GM12872 (cell line): ENCODE measurements at regions not wholly inside any gene's neighbourhood (a gene's known extent, or its start where the extent isn't known, plus 50 kb on each side); places are given as distances from the start of the nearest gene placed in this dataset.
A peak's percentile ranks its signal among the peaks of the same experiment; 100 is the strongest.

Source experiments
- TF ChIP-seq, protein P1 (sequence below): IDR thresholded peaks from 3 replicates; pipeline ENCODE4 v1.5.1; 2011; ENCODE audit warnings: low read depth, mild to moderate bottlenecking, low read length, moderate library complexity; ENCODE audit not compliant: insufficient read depth

DNA sequence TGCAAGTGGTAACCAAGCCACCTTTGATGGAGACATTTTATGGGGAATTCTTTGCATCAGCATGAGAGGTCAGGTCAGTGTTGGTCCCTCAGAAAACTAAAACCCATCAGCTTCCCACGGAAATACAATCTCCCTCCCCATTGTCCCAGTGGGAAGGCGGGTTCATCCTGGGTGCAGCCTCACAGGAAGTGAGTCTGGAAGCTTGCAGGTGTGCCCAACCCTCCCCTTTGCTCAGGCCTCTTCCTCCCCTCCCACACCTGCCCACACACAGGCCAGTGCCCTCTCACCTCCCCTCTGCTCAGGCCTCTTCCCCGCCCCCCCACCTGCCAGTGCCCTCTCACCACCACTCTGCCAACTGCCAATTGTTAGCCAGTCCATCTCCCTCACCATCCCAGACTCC lies 166.8 kb upstream of the RAB6C start:
- TF ChIP-seq, protein P1, sequence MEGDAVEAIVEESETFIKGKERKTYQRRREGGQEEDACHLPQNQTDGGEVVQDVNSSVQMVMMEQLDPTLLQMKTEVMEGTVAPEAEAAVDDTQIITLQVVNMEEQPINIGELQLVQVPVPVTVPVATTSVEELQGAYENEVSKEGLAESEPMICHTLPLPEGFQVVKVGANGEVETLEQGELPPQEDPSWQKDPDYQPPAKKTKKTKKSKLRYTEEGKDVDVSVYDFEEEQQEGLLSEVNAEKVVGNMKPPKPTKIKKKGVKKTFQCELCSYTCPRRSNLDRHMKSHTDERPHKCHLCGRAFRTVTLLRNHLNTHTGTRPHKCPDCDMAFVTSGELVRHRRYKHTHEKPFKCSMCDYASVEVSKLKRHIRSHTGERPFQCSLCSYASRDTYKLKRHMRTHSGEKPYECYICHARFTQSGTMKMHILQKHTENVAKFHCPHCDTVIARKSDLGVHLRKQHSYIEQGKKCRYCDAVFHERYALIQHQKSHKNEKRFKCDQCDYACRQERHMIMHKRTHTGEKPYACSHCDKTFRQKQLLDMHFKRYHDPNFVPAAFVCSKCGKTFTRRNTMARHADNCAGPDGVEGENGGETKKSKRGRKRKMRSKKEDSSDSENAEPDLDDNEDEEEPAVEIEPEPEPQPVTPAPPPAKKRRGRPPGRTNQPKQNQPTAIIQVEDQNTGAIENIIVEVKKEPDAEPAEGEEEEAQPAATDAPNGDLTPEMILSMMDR = no peak

DNA sequence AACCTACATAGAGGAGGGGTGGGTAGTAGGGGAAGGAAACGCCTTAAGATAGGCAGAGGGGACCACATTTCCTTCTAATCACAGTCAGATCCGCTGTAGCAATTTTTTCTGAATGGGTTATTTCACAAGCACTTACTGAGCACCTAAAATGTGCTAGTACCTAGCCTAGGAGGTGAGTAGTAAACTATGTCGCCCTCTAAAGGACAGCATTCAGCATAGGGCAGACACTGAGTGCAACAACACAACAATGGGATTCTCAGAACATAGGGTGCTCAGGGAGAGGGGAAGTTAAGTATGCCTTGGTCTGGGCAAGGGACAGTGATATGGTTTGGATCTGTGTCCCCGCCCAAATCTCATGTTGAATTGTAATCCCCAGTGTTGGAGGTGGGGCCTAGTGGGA lies 166.1 kb upstream of the RAB6C start:
- TF ChIP-seq, protein P1 = peak; percentile 27; the same call in 1 of the 3 replicates

DNA sequence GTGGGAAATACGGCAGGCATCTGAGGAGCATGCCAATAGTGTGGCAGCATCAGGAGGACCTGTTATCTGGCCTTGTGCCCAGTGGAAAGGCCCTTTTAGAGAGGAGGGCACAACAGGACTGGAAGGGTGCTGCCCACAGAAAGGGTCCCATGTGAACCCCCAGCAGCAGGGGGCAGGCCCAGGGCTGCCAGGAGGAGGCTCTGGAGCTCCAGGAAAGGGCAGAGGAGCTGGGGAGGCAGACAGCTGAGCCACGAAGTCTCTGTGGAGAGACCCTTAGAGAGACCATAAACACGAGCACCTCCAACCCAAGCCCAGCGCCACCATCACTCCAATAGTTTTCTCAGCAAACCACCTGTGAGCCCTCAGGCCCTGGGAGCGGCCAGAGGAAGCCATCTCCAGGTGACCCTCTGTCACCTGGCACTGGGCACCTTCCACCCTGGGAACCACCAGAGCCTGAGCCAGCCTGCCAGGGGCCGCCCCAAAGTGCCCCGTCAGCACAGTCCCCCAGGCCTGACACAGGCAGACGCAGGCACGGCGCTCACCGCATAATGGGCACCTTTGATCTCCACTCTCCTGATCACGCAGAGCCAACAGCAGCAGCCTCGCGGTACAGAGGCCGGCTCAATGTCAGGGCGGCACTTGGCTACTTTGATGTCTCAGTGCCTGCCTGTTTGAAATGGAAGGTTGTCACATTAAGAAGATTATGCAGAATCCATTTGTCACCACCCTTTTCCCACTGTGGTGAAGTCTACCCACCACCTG lies 162.5 kb upstream of the RAB6C start:
- TF ChIP-seq, protein P1 = no peak

DNA sequence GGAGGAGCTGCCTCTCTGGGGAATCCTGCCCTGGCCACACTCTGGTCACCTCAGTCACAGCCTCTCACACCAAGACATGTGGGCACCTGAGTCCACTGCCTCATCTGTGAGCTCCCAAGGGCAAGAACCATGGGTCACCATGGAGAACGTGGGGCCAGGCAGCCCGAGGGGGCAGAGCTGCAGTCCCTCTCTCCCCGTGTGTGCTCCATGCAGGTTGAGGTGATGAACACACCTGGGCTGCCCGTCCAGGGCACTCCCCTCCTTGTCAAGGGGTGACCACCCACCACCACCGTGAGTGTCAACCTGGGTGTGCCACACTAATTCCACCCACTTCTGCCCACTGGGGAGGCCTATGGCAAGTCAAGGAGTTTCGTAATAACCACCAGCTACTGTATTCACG lies 159.6 kb upstream of the RAB6C start:
- TF ChIP-seq, protein P1 = no peak

DNA sequence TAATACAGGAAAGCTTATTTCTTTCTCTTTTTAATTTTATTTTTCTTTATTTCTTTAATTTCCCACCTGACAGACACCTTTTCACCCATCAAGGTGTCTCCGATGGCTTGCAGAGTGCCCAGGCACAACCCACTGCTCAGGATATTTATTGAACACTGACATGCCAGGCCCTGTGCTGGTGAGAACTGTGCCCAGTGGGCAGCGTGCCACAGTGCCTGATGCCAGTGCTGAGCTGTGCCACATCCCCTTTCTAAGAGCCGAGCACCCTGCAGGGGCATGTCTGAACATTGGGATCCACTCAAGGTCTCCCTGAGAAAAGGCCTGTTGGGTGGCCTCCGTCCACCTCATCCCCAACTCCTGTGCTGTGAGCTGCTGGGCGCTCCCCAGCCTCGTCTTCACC lies 158.6 kb upstream of the RAB6C start:
- TF ChIP-seq, protein P1 = no peak

DNA sequence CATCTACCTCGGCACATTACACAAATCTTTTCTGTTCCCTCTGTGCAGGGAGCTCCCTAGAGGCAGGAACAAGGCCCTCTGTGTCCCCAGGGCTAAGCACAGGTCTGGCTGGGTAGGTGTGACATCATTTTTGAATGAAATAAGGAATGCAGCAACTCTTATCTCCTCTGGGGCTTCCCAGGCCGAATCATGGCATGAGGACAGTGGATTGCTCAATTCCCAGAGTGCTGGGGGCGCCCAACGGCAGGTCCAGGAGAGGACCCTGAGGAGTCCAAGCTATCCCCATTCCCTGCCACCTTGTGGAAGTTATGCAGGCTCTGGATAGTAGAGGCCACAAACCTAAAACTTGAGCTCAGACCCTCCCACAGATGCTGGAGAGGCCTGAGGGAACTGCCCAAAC lies 158.0 kb upstream of the RAB6C start:
- TF ChIP-seq, protein P1 = no peak

DNA sequence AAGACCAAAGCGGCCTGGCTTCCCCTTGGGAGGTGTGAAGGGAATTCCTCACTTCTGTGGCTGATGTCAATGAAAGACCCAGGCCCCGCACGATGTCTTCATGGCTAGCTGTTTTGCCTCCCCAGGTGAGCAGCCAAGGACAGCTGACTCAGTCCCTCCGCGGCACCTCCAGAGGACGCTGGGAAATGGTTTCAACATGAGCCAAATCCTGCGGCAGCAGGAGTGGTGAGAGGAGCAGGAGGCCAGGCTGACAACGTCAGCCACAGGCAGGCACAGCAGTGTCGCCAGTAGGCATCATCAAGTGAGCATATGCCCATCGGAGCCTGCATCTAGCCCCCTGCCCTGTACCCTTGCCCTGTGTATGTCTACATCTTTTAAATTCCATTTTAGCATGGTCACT lies 156.4 kb upstream of the RAB6C start:
- TF ChIP-seq, protein P1 = no peak
